CD4-positive, alpha-beta memory T cell (primary cell): ENCODE measurements at regions not wholly inside any gene's neighbourhood (a gene's known extent, or its start where the extent isn't known, plus 50 kb on each side); places are given as distances from the start of the nearest gene placed in this dataset.

Experiments used
- CTCF ChIA-PET: fragments of 350-600 bp; sonication (Branson Sonifier 250); formaldehyde crosslinking; loops from one replicate; lab custom pipeline; 2021; ENCODE audit warnings: inconsistent platforms; ENCODE audit not compliant: partially characterized antibody; lab: Charles Lee
- POLR2A ChIA-PET: fragments of 350-600 bp; sonication (Branson Sonifier 250); formaldehyde crosslinking; loops from one replicate; lab custom pipeline; 2021; ENCODE audit not compliant: partially characterized antibody; lab: Charles Lee
- DNase-seq, 5 donors: peaks; one replicate each; pipeline versions ENCODE4 v3.0.0 to v3.0.0-alpha.2; 2020 to 2022; ENCODE audit warnings: mixed read lengths in 1 of 5
- H3K27ac ChIP-seq: one replicate; pipeline ENCODE4 v1.7.0; 2013; ENCODE audit warnings: low read depth, low read length
- H3K27me3 ChIP-seq: 2 replicates; pipeline ENCODE4 v1.7.0; 2013; ENCODE audit warnings: mild to moderate bottlenecking, low read length, moderate library complexity; ENCODE audit not compliant: insufficient read depth
- H3K36me3 ChIP-seq: 2 replicates; pipeline ENCODE4 v1.7.0; 2013; ENCODE audit warnings: mild to moderate bottlenecking, low read length, moderate library complexity; ENCODE audit not compliant: insufficient read depth
- H3K4me1 ChIP-seq: 2 replicates; pipeline ENCODE4 v1.7.0; 2013; ENCODE audit warnings: mild to moderate bottlenecking, low read length, moderate library complexity; ENCODE audit not compliant: insufficient read depth
- H3K4me3 ChIP-seq, 2 donors: one replicate each; pipeline ENCODE4 v1.7.0; 2013; ENCODE audit warnings: low read length in 2 of 2, mild to moderate bottlenecking in 1 of 2
- H3K9me3 ChIP-seq, 2 donors: one replicate each; pipeline ENCODE4 v1.7.0; 2013; ENCODE audit warnings: low read length in 2 of 2, control low read depth in 1 of 2; ENCODE audit not compliant: control insufficient read depth in 1 of 2
- H3K27ac Mint-ChIP-seq, 7 donors: one replicate each; pipeline ENCODE4 v1.8.0; 2020 to 2021; ENCODE audit warnings: mixed read lengths in 7 of 7, mild to moderate bottlenecking in 6 of 7, inconsistent platforms in 3 of 7, moderate library complexity in 3 of 7
- H3K27me3 Mint-ChIP-seq, 2 donors: one replicate each; pipeline ENCODE4 v1.8.0; 2020 to 2021; ENCODE audit warnings: mixed read lengths in 2 of 2
- H3K36me3 Mint-ChIP-seq, 2 donors: one replicate each; pipeline ENCODE4 v1.8.0; 2020 to 2021; ENCODE audit warnings: mixed read lengths in 2 of 2, inconsistent platforms in 1 of 2, mild to moderate bottlenecking in 1 of 2
- H3K4me1 Mint-ChIP-seq, 4 donors: one replicate each; pipeline ENCODE4 v1.8.0; 2020 to 2021; ENCODE audit warnings: mixed read lengths in 4 of 4, mild to moderate bottlenecking in 1 of 4
- H3K4me3 Mint-ChIP-seq, 8 donors: one replicate each; pipeline ENCODE4 v1.8.0; 2020 to 2021; ENCODE audit warnings: mixed read lengths in 8 of 8, mild to moderate bottlenecking in 7 of 8, moderate library complexity in 6 of 8, inconsistent platforms in 3 of 8
- H3K9me3 Mint-ChIP-seq, 8 donors: one replicate each; pipeline ENCODE4 v1.8.0; 2020 to 2021; ENCODE audit warnings: mixed read lengths in 8 of 8, mild to moderate bottlenecking in 5 of 8, inconsistent platforms in 3 of 8, moderate library complexity in 1 of 8
- intact Hi-C: fragments of 100-400 bp; cut with micrococcal nuclease; formaldehyde crosslinking; loops from one replicate; pipeline ENCODE4 v1.15.1; 2023

DNA sequence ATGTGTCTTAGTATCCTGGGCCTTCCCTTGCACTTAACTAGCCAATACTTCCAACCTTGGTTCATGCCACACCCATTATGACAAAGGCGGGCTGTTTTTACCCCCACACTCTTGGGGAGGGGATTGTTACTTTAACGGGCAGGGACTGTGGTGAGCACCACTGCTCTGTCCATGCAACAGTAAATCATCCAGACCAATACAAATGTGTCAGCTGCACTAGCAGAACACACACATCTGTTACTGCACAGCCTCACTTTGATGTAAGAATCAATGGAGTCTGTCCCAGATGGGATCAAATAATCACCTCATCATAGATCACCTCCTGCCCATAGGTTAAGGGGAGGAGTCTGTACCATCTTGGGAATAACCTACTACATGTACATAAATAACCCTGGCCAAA, 58.1 kb downstream of the NPAP1 start:
- no peak for DNase-seq
- H3K27ac Mint-ChIP-seq, result no peak overlapping the region
- Histone ChIP-seq H3K27ac (no peak overlapping the region), H3K36me3 (no peaks in the 10 kb centered on the region), H3K9me3 (no peaks in the 10 kb centered on the region), H3K27me3 (no peaks in the 10 kb centered on the region), H3K4me1 (no peaks in the 10 kb centered on the region), H3K4me3 (no peak overlapping the region)
- H3K4me3 Mint-ChIP-seq, result no peak overlapping the region
- no peaks in the 10 kb centered on the region for H3K36me3 Mint-ChIP-seq
- no peaks in the 10 kb centered on the region for H3K27me3 Mint-ChIP-seq
- peaks cover 2 to 17% (median 4%) of the 10 kb centered on the region in 8 donors for H3K9me3 Mint-ChIP-seq
- intact Hi-C loops, result no loop called here
- no peaks in the 10 kb centered on the region for H3K4me1 Mint-ChIP-seq
- ChIA-PET CTCF (no interaction called here), POLR2A (no interaction called here)

DNA sequence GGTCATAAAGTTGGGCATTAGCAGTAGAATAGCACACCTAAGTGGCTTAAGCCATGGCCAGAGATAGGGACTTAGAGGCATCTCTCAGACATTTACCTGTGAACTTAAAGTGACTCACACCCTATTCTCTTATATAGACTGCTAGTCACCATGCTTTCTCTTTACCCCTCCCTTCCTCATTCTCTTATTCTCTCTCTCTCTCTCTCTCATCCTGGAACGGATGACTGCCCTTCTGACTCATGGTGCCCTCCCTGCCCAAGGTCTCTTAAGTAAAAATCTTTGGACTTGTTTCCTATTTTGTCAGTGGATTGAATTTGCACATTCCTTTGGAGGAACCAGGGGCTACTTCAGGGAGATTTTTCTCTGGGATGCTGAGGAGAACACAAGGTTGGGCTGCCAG, 58.8 kb downstream of the NPAP1 start:
- Histone ChIP-seq H3K27ac (no peak overlapping the region), H3K4me1 (no peaks in the 10 kb centered on the region), H3K27me3 (no peaks in the 10 kb centered on the region), H3K9me3 (no peaks in the 10 kb centered on the region), H3K4me3 (no peak overlapping the region), H3K36me3 (no peaks in the 10 kb centered on the region)
- H3K4me1 Mint-ChIP-seq, result no peaks in the 10 kb centered on the region
- CTCF ChIA-PET, result no interaction called here
- intact Hi-C loops, result no loop called here
- H3K27ac Mint-ChIP-seq, result no peak overlapping the region
- peaks cover 0 to 20% (median 4%) of the 10 kb centered on the region in 8 donors for H3K9me3 Mint-ChIP-seq
- H3K27me3 Mint-ChIP-seq, result no peaks in the 10 kb centered on the region
- H3K36me3 Mint-ChIP-seq, result no peaks in the 10 kb centered on the region
- DNase-seq, result no peak
- H3K4me3 Mint-ChIP-seq, result no peak overlapping the region
- POLR2A ChIA-PET, result no interaction called here

DNA sequence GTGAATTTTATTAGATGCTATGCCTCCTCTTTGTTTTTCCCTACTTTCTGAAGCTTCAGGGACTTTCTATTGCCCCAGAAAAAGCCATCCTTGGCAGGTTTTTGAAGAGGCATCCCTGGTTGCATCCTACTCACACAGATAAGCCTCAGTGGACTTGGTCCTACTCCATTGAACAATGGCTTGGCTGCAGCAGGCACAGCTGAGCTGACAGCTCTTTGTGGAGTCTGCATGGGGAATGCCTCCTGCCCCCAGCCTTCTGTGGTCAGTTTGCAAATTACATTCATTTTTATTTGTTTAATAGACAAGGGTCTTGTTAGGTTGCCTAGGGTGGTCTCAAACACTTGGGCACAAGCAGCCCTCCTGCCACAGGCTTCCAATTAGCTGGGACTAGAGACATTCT, 69.7 kb downstream of the NPAP1 start:
- Histone ChIP-seq H3K4me1 (no peaks in the 10 kb centered on the region), H3K27ac (no peak overlapping the region), H3K36me3 (no peaks in the 10 kb centered on the region), H3K4me3 (no peak overlapping the region), H3K9me3 (no peaks in the 10 kb centered on the region), H3K27me3 (no peaks in the 10 kb centered on the region)
- Mint-ChIP-seq H3K9me3 (peaks cover 2 to 22% (median 7%) of the 10 kb centered on the region in 8 donors), H3K27ac (no peak overlapping the region), H3K36me3 (no peaks in the 10 kb centered on the region), H3K4me3 (no peak overlapping the region), H3K27me3 (no peaks in the 10 kb centered on the region), H3K4me1 (no peaks in the 10 kb centered on the region)
- CTCF ChIA-PET, result no interaction called here
- no peak for DNase-seq
- intact Hi-C loops, result no loop called here
- POLR2A ChIA-PET, result no interaction called here

- DNase-seq, result no peak
- H3K9me3 ChIP-seq, result no peaks in the 10 kb centered on the region
- Mint-ChIP-seq H3K27me3 (no peaks in the 10 kb centered on the region), H3K4me1 (no peaks in the 10 kb centered on the region), H3K4me3 (no peak overlapping the region), H3K27ac (no peak overlapping the region), H3K9me3 (peaks cover 2 to 25% (median 7%) of the 10 kb centered on the region in 8 donors), H3K36me3 (no peaks in the 10 kb centered on the region)
- no peaks in the 10 kb centered on the region for H3K4me1 ChIP-seq
- CTCF ChIA-PET, result no interaction called here
- no peak overlapping the region for H3K4me3 ChIP-seq
- POLR2A ChIA-PET, result no interaction called here
- intact Hi-C loops, result no loop called here
- H3K27ac ChIP-seq, result no peak overlapping the region
- H3K27me3 ChIP-seq, result no peaks in the 10 kb centered on the region
- H3K36me3 ChIP-seq, result no peaks in the 10 kb centered on the region
Measured at GRCh38 chr15:24746094-24746493, 70.5 kb downstream of the NPAP1 start.

- no peaks in the 10 kb centered on the region for H3K9me3 ChIP-seq
- no peaks in the 10 kb centered on the region for H3K4me1 ChIP-seq
- no peak for DNase-seq
- no peaks in the 10 kb centered on the region for H3K27me3 ChIP-seq
- H3K4me3 ChIP-seq, result no peak overlapping the region
- no peak overlapping the region for H3K27ac ChIP-seq
- Mint-ChIP-seq H3K4me3 (no peak overlapping the region), H3K4me1 (no peaks in the 10 kb centered on the region), H3K36me3 (no peaks in the 10 kb centered on the region), H3K9me3 (peaks cover 2 to 18% (median 5%) of the 10 kb centered on the region in 8 donors), H3K27ac (no peak overlapping the region), H3K27me3 (no peaks in the 10 kb centered on the region)
- H3K36me3 ChIP-seq, result no peaks in the 10 kb centered on the region
- ChIA-PET POLR2A (no interaction called here), CTCF (no interaction called here)
- intact Hi-C loops, result no loop called here
Measured at GRCh38 chr15:24747376-24747775, 71.8 kb downstream of the NPAP1 start.

DNA sequence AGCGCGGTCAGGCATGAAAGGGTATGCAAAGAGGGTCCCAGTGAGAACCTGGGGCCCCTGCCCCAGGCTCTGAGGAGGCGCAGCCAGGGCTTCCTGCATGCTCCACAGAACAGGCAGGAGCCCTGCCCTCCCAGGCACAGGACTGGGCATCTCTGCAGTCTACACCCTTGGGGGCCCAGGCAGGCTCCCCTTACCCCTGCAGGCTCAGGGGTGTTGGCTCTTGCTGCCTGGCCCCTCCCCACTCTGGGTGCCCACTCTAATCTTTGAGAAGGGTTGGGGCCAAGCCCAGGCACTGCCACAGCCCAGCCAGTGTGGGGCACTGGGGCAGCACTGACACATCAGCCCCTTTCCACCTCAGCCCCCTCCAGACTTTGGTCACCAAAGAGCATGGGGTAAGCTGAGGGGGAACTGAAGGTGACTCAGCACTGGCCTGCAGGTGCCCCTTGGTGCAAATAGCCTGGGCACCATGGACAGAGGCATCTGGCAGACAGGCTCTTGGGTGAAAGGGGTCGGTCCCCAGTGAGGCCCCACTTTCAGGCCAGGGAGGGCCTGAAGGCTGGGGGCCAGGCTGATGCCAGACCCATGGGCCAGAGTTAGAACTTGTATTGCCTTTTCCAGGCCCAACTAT, 73.4 kb downstream of the NPAP1 start:
- H3K36me3 ChIP-seq, result no peaks in the 10 kb centered on the region
- H3K27me3 ChIP-seq, result no peaks in the 10 kb centered on the region
- ChIA-PET CTCF (no interaction called here), POLR2A (no interaction called here)
- H3K4me3 ChIP-seq, result no peak overlapping the region
- Mint-ChIP-seq H3K36me3 (no peaks in the 10 kb centered on the region), H3K4me1 (no peaks in the 10 kb centered on the region), H3K9me3 (peaks cover 2 to 18% (median 5%) of the 10 kb centered on the region in 8 donors), H3K27me3 (no peaks in the 10 kb centered on the region), H3K4me3 (peak overlapping the region in 1 of 8 donors; percentile 28), H3K27ac (no peak overlapping the region)
- intact Hi-C loops, result no loop called here
- DNase-seq, result no peak
- H3K27ac ChIP-seq, result no peak overlapping the region
- H3K9me3 ChIP-seq, result no peaks in the 10 kb centered on the region
- no peaks in the 10 kb centered on the region for H3K4me1 ChIP-seq

GRCh38 chr15:24752354-24752753, 76.8 kb downstream of the NPAP1 start:
- POLR2A ChIA-PET, result no interaction called here
- Histone ChIP-seq H3K4me3 (no peak overlapping the region), H3K4me1 (no peaks in the 10 kb centered on the region), H3K9me3 (no peaks in the 10 kb centered on the region), H3K27ac (no peak overlapping the region), H3K36me3 (no peaks in the 10 kb centered on the region), H3K27me3 (no peaks in the 10 kb centered on the region)
- no peaks in the 10 kb centered on the region for H3K4me1 Mint-ChIP-seq
- CTCF ChIA-PET, result no interaction called here
- no peaks in the 10 kb centered on the region for H3K36me3 Mint-ChIP-seq
- H3K9me3 Mint-ChIP-seq, result peaks cover 2 to 24% (median 10%) of the 10 kb centered on the region in 8 donors
- H3K4me3 Mint-ChIP-seq, result no peak overlapping the region
- intact Hi-C loops, result no loop called here
- no peaks in the 10 kb centered on the region for H3K27me3 Mint-ChIP-seq
- DNase-seq, result no peak
- peak overlapping the region in 1 of 7 donors; percentile 41 for H3K27ac Mint-ChIP-seq

DNA sequence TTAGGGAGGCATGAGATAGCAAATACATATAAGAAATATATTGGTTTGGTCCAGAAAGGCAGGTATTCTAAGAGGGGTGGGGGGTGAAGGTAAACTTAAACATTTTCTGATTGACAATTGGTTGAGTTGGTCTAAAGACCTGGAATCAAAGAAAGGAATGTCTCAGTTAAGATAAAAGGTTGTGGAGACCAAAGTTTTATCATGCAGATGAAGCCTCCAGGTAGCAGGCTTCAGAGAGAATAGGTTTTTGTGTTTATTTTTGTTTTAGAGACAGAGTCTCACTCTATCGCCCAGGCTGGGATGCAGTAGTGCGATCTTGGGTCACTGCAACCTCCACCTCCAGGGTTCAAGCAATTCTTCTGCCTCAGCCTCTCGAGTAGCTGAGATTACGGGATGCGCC, 80.5 kb downstream of the NPAP1 start:
- Histone ChIP-seq H3K9me3 (no peaks in the 10 kb centered on the region), H3K36me3 (no peaks in the 10 kb centered on the region), H3K27ac (no peak overlapping the region), H3K27me3 (no peaks in the 10 kb centered on the region), H3K4me1 (no peaks in the 10 kb centered on the region), H3K4me3 (no peak overlapping the region)
- Mint-ChIP-seq H3K27ac (no peak overlapping the region), H3K4me1 (no peaks in the 10 kb centered on the region), H3K27me3 (peaks cover 0 to 3% of the 10 kb centered on the region in 2 donors), H3K4me3 (no peak overlapping the region), H3K36me3 (no peaks in the 10 kb centered on the region), H3K9me3 (peaks cover 0 to 27% (median 15%) of the 10 kb centered on the region in 8 donors)
- intact Hi-C loops, result no loop called here
- ChIA-PET POLR2A (no interaction called here), CTCF (no interaction called here)
- no peak for DNase-seq
